ENCODE measurements at regions not wholly inside any gene's neighbourhood (a gene's known extent, or its start where the extent isn't known, plus 50 kb on each side); places are given as distances from the start of the nearest gene placed in this dataset.

GRCh38 chr6:21441386-21441785, 152.2 kb upstream of the SOX4 start:
- no peak for TF ChIP-seq CTCF (IDR thresholded peaks at IDR 0.05)
- no peak for TF ChIP-seq EZH2 (IDR thresholded peaks at IDR 0.05; ENCODE audit: borderline replicate concordance, insufficient read depth, low read depth, low read length, poor library complexity, severe bottlenecking)

All from B cell (primary cell).